RWPE1 (cell line): ENCODE measurements at regions not wholly inside any gene's neighbourhood (a gene's known extent, or its start where the extent isn't known, plus 50 kb on each side); places are given as distances from the start of the nearest gene placed in this dataset.

Experiments
- CTCF ChIA-PET: fragments of 350-600 bp; sonication (Branson Sonifier 250); formaldehyde crosslinking; extraction: SDS; loops from one replicate; lab custom pipeline; 2021; lab: Yijun Ruan, JAX
- POLR2A ChIA-PET: fragments of 400-600 bp; formaldehyde crosslinking; extraction: SDS; loops from one replicate; lab custom pipeline; 2020; ENCODE audit warnings: antibody characterized with exemption; ENCODE audit not compliant: low non-redundant PET; lab: Yijun Ruan, JAX
- DNase-seq: peaks from one replicate; pipeline ENCODE4 v3.0.0; 2012; ENCODE audit warnings: low spot score
- H3K27ac ChIP-seq: fragments of 450-650 bp; 2 replicates; pipeline ENCODE4 v1.5.1; 2017
- CTCF ChIP-seq: fragments of 450-650 bp; conservative IDR thresholded peaks from 2 replicates; pipeline ENCODE4 v1.5.1; 2017; ENCODE audit warnings: low read depth, mild to moderate bottlenecking

GRCh38 chr5:4087110-4087509 is 491.5 kb downstream of the IRX1 start:
- POLR2A ChIA-PET = no interaction called here

GRCh38 chr5:4089087-4089486 is 493.5 kb downstream of the IRX1 start:
- ChIA-PET POLR2A (no interaction called here), CTCF (no interaction called here)
- DNase-seq = no peak
- no peak for TF ChIP-seq CTCF
- H3K27ac ChIP-seq = no peak overlapping the region

More at GRCh38 chr5:4087110-4087509, 491.5 kb downstream of the IRX1 start:
- CTCF ChIA-PET = no interaction called here
- TF ChIP-seq CTCF = no peak
- no peak overlapping the region for H3K27ac ChIP-seq
- DNase-seq = no peak

- TF ChIP-seq CTCF = no peak
- ChIA-PET POLR2A (no interaction called here), CTCF (no interaction called here)
- DNase-seq = no peak
- no peak overlapping the region for H3K27ac ChIP-seq
These were observed 497.6 kb downstream of the IRX1 start for GRCh38 chr5:4093236-4093635.

- CTCF ChIA-PET = no interaction called here
- no peak overlapping the region for H3K27ac ChIP-seq
- no peak for DNase-seq
- POLR2A ChIA-PET = no interaction called here
- no peak for TF ChIP-seq CTCF
These were observed 498.3 kb downstream of the IRX1 start for GRCh38 chr5:4093970-4094369.

GRCh38 chr5:4095918-4096630 is 500.4 kb downstream of the IRX1 start:
- no peak for DNase-seq
- ChIA-PET CTCF (no interaction called here), POLR2A (no interaction called here)
- TF ChIP-seq CTCF = no peak
- H3K27ac ChIP-seq = no peak overlapping the region

- H3K27ac ChIP-seq = no peak overlapping the region
- TF ChIP-seq CTCF = no peak
- no peak for DNase-seq
- ChIA-PET CTCF (no interaction called here), POLR2A (no interaction called here)
These were observed 501.6 kb downstream of the IRX1 start for GRCh38 chr5:4097199-4097598.
